Activated naive CD4-positive, alpha-beta T cell treated with anti-CD3 and anti-CD28 coated beads, Interleukin-2, amount 50 U/mL, for 24 hours (primary cell): ENCODE measurements at regions not wholly inside any gene's neighbourhood (a gene's known extent, or its start where the extent isn't known, plus 50 kb on each side); places are given as distances from the start of the nearest gene placed in this dataset.

Experiments used
- H3K27ac Mint-ChIP-seq: one replicate; pipeline ENCODE4 v1.8.0; 2021; ENCODE audit warnings: mild to moderate bottlenecking, mixed read lengths
- H3K27me3 Mint-ChIP-seq: one replicate; pipeline ENCODE4 v1.8.0; 2021; ENCODE audit warnings: mixed read lengths
- H3K36me3 Mint-ChIP-seq: one replicate; pipeline ENCODE4 v1.8.0; 2021; ENCODE audit warnings: mixed read lengths
- H3K4me1 Mint-ChIP-seq: one replicate; pipeline ENCODE4 v1.8.0; 2021; ENCODE audit warnings: mixed read lengths
- H3K4me3 Mint-ChIP-seq: one replicate; pipeline ENCODE4 v1.8.0; 2021; ENCODE audit warnings: mild to moderate bottlenecking, mixed read lengths
- H3K9me3 Mint-ChIP-seq: one replicate; pipeline ENCODE4 v1.8.0; 2021; ENCODE audit warnings: mixed read lengths

DNA sequence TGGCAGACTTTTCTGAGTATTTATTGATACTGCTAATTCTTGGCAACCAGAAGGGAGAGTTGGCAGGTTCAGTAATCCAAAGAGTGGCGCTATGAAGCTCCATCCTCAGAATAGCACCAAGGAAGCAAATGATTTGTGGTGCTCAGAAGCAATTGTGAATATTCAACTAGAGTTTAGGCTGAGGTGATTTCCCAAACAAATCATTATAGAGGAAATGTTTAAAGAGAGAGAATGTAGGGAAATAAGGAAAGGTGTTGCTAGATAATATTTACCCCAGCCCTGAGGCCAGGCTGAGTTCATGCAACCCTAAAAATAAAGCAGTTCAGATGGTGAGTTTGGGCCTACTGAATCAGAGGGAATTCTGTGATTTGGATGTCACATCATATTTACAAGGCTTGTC is 363.4 kb upstream of the PLXNA2 start:
- Mint-ChIP-seq H3K9me3 (no peaks in the 10 kb centered on the region), H3K36me3 (no peaks in the 10 kb centered on the region), H3K4me3 (no peak overlapping the region)

DNA sequence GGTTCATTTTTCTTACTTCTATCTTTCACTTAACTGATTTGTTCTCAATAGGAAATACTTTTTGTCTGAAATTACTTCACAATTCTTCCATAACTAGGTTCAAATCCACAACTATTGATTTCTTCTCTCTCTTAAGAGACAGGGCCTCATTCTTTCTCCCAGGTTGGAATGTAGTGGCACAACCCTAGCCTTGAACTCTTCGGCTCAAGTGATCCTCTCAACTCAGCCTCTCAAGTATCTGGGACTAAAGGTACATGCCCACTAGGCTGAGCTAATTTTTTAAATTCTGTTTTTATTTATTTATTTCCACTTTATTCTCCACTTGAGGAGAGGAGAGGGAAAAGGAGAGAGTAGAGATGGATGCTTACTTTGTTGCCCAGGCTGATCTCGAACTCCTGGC is 370.4 kb upstream of the PLXNA2 start:
- Mint-ChIP-seq H3K4me3 (no peak overlapping the region), H3K4me1 (no peaks in the 10 kb centered on the region), H3K27me3 (no peaks in the 10 kb centered on the region), H3K27ac (no peak overlapping the region), H3K9me3 (peaks cover 16% of the 10 kb centered on the region), H3K36me3 (no peaks in the 10 kb centered on the region)

More for the DNA sequence above, 363.4 kb upstream of the PLXNA2 start:
- no peaks in the 10 kb centered on the region for H3K27me3 Mint-ChIP-seq
- H3K27ac Mint-ChIP-seq = no peak overlapping the region
- H3K4me1 Mint-ChIP-seq = no peaks in the 10 kb centered on the region

DNA sequence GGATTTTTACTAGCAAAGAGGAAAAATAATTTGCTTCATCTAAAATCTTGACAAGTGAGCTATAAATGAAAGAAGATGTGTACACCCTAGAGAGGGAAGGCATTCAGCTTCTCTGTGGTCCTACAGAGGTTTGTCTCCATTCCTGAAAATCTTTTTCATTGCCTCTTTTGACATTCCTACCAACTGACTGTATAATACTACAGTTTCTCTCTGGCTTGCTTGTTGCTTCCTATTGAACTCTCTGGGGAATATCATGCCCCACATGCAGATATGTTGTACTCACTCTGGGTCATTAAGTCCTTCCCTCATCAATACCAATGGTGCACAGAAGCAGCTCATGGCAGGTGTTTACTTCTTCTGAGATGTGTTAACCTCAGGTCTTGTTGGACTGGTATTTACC is 371.2 kb upstream of the PLXNA2 start:
- Mint-ChIP-seq H3K4me1 (no peaks in the 10 kb centered on the region), H3K36me3 (no peaks in the 10 kb centered on the region), H3K27ac (no peak overlapping the region), H3K9me3 (peaks cover 24% of the 10 kb centered on the region), H3K27me3 (no peaks in the 10 kb centered on the region), H3K4me3 (no peak overlapping the region)

- no peaks in the 10 kb centered on the region for H3K4me1 Mint-ChIP-seq
- no peaks in the 10 kb centered on the region for H3K36me3 Mint-ChIP-seq
- H3K4me3 Mint-ChIP-seq = no peak overlapping the region
- peaks cover 25% of the 10 kb centered on the region for H3K9me3 Mint-ChIP-seq
- H3K27me3 Mint-ChIP-seq = no peaks in the 10 kb centered on the region
- no peak overlapping the region for H3K27ac Mint-ChIP-seq
These were observed 372.6 kb upstream of the PLXNA2 start for GRCh38 chr1:208616776-208617175.

DNA sequence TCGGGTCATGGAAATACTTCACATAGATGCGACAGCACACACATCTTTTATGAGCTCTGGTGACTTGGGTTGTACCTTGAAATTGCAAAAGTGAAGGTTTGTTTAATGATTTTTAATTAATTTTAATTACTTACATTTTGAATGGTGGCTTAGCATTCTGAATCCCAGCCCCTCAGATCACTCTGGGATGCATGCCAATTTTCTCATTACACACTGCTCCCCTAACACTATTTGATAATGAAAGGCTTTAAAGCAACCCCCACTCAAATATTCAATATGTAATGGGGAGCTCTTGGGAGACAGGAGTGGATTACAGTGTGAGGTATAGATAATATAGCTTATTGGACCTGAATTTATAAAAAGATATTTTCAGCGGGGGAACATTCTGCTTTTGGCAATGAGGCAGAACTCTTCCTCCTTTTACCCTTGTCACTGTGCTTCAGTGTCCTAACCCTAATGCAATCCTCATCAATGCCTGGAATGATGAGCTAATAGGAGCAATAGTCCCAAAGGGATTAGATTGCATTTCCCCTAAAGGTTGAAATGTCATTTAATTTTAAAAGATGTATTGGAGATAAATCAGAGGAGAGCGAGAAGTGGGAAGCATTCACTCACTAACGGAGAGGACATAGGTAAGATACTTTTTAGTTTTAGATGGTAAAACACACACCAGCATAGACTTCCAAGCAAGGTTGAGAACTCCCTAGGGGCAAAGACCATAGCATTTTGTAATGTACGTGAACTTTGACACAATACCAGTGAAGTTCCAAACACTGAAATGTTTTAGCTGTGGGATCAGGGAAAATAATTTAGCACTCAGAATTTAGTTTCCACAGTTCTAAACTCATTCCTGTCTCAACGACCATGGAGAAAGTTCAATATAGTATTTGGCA is 384.1 kb upstream of the PLXNA2 start:
- no peaks in the 10 kb centered on the region for H3K36me3 Mint-ChIP-seq
- H3K27me3 Mint-ChIP-seq = no peaks in the 10 kb centered on the region
- no peak overlapping the region for H3K4me3 Mint-ChIP-seq
- no peak overlapping the region for H3K27ac Mint-ChIP-seq
- no peaks in the 10 kb centered on the region for H3K9me3 Mint-ChIP-seq
- H3K4me1 Mint-ChIP-seq = no peaks in the 10 kb centered on the region

- H3K4me3 Mint-ChIP-seq = no peak overlapping the region
- H3K27me3 Mint-ChIP-seq = no peaks in the 10 kb centered on the region
- H3K36me3 Mint-ChIP-seq = no peaks in the 10 kb centered on the region
- H3K4me1 Mint-ChIP-seq = no peaks in the 10 kb centered on the region
- no peak overlapping the region for H3K27ac Mint-ChIP-seq
- H3K9me3 Mint-ChIP-seq = no peaks in the 10 kb centered on the region
These were observed 386.9 kb upstream of the PLXNA2 start for GRCh38 chr1:208631092-208631491.

GRCh38 chr1:208631506-208631905 is 387.3 kb upstream of the PLXNA2 start:
- no peaks in the 10 kb centered on the region for H3K9me3 Mint-ChIP-seq
- H3K27ac Mint-ChIP-seq = no peak overlapping the region
- no peaks in the 10 kb centered on the region for H3K4me1 Mint-ChIP-seq
- H3K27me3 Mint-ChIP-seq = no peaks in the 10 kb centered on the region
- H3K4me3 Mint-ChIP-seq = no peak overlapping the region
- no peaks in the 10 kb centered on the region for H3K36me3 Mint-ChIP-seq

DNA sequence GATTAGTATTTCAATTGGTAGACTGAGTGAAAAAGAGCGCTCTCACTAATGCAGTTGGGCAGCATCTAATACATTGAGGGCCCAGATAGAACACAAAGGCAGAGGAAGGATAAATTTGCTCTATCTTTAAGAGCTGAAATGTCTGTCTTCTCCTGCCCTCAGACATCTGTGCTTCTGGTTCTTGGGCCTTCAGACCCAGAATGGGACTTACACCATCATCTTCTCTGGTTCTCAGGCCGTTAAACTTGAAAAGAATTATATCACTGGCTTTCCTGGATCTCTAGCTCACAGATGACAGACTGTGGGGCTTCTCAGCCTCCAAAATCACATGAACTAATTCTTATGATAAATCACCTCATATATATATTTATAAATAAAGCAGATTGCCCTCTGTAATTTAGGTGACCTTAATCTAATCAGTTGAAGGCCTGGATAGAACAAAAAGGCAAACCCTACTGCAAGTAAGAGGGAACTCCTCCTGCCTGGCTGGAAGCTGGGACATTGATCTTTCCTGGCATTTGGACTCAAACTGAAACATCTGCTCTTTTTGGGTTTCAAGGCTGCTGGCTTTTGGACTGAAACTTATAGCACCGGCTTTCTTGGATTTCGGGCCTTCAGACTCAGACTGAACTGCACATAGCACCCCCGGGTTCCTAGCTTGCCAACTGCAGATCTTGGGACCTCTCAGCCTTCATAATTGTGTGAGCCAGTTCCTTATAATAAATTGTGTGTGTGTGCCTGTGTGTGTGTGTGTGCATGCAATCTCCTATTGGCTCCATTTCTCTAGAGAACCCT is 390.4 kb upstream of the PLXNA2 start:
- Mint-ChIP-seq H3K4me3 (no peak overlapping the region), H3K27me3 (peaks cover 7% of the 10 kb centered on the region), H3K27ac (no peak overlapping the region), H3K4me1 (no peaks in the 10 kb centered on the region), H3K36me3 (no peaks in the 10 kb centered on the region), H3K9me3 (no peaks in the 10 kb centered on the region)

DNA sequence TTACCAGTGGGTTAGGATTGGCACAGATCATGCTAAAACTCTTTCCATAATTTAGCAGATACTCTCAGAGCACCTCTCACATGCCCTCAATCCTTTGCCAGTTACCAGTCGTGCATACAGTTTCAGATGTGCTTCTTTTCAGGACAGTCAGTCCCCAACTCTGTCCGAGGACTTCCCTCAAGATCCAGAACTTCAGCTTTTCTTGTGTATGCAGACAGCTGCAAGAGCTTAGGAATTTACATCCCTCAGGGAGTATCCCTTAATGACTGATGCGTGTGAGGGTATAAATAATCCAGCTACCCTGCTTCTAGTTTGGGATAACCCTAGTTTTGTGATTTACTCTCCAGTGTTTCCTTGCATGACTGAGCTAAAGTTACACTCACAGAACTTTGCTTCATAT is 393.0 kb upstream of the PLXNA2 start:
- H3K27ac Mint-ChIP-seq = no peak overlapping the region
- H3K4me1 Mint-ChIP-seq = no peaks in the 10 kb centered on the region
- peaks cover 8% of the 10 kb centered on the region for H3K27me3 Mint-ChIP-seq
- H3K9me3 Mint-ChIP-seq = no peaks in the 10 kb centered on the region
- no peak overlapping the region for H3K4me3 Mint-ChIP-seq
- H3K36me3 Mint-ChIP-seq = no peaks in the 10 kb centered on the region

DNA sequence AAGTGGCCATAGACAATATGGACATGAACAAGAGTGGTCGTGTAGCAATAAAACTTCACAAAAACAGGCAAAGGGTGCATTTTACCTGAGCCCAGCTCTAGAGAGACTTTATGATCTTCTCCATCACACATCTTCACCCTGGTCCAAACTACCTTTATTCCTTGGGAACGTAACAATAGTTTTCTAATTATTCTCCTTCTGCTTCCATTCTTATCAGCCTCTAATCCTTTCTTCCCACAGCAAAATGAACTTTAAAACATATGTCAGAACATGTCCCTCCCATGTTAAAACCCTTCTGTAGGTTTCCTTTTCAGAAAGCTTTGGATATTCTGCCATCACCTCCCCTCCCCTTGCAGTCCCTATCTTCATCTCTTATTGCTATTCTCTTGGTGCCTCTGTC is 395.2 kb upstream of the PLXNA2 start:
- Mint-ChIP-seq H3K36me3 (no peaks in the 10 kb centered on the region), H3K4me1 (no peaks in the 10 kb centered on the region), H3K27me3 (peaks cover 8% of the 10 kb centered on the region), H3K4me3 (no peak overlapping the region), H3K27ac (no peak overlapping the region), H3K9me3 (no peaks in the 10 kb centered on the region)

GRCh38 chr1:208640295-208640694 is 396.1 kb upstream of the PLXNA2 start:
- no peak overlapping the region for H3K27ac Mint-ChIP-seq
- H3K9me3 Mint-ChIP-seq = no peaks in the 10 kb centered on the region
- no peak overlapping the region for H3K4me3 Mint-ChIP-seq
- H3K4me1 Mint-ChIP-seq = no peaks in the 10 kb centered on the region
- peaks cover 8% of the 10 kb centered on the region for H3K27me3 Mint-ChIP-seq
- H3K36me3 Mint-ChIP-seq = no peaks in the 10 kb centered on the region

DNA sequence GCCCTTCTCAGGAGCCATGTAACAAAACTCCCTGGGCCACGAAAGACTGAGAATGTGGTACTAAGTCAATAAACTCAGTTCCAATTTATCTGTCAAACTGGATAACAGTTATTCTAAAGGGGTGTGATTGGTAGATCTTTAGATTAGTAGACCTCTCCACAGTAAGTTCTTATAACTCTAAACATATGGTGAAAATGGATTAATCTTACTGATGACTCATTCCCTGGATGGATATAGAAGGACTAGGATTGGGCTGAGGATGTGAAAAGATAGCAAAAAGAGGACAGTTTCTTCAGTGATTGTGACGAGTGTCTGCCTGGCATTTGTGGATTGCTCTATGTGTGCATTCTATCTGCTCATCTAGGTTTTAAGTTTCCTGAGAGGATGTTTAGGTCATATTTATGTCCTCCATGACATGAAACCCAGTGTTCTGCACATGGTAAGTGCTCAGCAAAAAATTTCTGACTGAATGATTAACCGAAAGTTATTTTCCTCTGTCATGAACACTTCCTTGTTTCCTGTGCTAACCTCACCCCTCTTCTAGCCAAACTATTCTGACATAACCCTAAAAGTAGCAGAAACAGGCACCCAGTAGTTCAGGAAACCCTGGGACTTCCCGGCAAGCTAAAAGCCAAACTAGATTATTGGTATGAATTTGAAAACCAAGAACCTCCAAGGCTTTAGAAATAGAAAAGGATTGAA is 397.5 kb upstream of the PLXNA2 start:
- peaks cover 8% of the 10 kb centered on the region for H3K27me3 Mint-ChIP-seq
- no peak overlapping the region for H3K27ac Mint-ChIP-seq
- no peaks in the 10 kb centered on the region for H3K36me3 Mint-ChIP-seq
- H3K4me3 Mint-ChIP-seq = no peak overlapping the region
- no peaks in the 10 kb centered on the region for H3K4me1 Mint-ChIP-seq
- no peaks in the 10 kb centered on the region for H3K9me3 Mint-ChIP-seq

GRCh38 chr1:208643005-208643597 is 398.9 kb upstream of the PLXNA2 start:
- H3K4me1 Mint-ChIP-seq = no peaks in the 10 kb centered on the region
- H3K27ac Mint-ChIP-seq = no peak overlapping the region
- peaks cover 11% of the 10 kb centered on the region for H3K27me3 Mint-ChIP-seq
- H3K36me3 Mint-ChIP-seq = no peaks in the 10 kb centered on the region
- no peaks in the 10 kb centered on the region for H3K9me3 Mint-ChIP-seq
- no peak overlapping the region for H3K4me3 Mint-ChIP-seq

DNA sequence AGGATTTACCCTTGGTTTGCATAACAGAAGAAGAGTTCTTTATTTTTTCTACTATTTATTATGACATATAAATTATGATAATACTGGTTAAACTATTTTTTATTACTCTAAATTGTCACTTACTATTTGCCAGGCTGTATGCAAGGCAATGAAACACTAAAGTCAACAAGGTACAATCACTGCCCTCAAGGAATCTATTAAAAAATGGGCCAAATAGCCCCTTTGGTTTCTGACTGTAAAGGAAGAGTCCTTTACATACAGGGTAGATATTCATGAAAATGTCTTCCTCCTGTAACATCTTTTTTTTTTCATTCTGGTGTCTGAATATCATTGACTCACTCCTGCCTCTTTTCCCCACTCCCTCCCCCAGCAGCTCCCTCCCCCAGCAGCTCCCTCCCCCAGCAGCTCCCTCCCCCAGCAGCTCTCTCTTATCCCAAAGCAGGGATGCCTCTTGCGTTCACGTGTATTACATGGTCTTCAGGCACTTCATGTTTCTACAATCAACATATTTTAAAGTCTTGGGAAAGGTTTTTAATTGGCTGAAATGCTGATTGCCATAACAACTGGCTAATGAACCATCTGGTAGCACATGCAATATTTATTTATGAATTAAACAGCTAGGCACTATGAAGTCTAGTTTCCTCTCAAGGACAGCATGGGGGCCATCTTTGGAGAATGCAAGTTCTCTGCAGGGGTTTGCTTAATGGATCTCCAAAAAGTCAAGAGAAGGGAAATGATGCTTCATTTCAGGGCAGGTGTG is 400.4 kb upstream of the PLXNA2 start:
- Mint-ChIP-seq H3K9me3 (no peaks in the 10 kb centered on the region), H3K27ac (no peak overlapping the region), H3K27me3 (peaks cover 7% of the 10 kb centered on the region), H3K4me3 (no peak overlapping the region), H3K4me1 (no peaks in the 10 kb centered on the region), H3K36me3 (no peaks in the 10 kb centered on the region)

DNA sequence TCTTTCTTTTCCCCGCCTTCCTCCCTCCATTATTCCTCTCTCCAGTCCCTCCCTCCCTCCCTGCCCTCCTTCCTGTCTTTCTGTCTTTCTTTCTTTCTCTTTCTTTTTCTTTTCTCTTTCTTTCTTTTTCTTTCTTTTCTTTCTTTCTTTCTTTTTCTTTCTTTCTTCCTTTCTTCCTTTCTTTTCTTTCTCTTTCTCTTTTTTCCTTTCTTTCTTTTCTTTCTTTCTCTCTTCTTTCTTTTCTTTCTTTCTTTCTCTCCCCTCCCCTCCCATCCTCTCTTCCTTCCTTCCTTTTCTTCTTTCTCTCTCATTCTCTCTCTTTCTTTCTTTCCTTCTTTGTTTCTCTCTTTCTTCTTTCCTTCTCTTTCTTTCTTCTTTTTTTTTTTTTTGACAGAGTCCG is 402.2 kb upstream of the PLXNA2 start:
- H3K27me3 Mint-ChIP-seq = peaks cover 10% of the 10 kb centered on the region

More for the DNA sequence above, 402.2 kb upstream of the PLXNA2 start:
- Mint-ChIP-seq H3K27ac (no peak overlapping the region), H3K4me3 (no peak overlapping the region), H3K9me3 (no peaks in the 10 kb centered on the region), H3K4me1 (no peaks in the 10 kb centered on the region), H3K36me3 (no peaks in the 10 kb centered on the region)
